ENCODE measurements at regions not wholly inside any gene's neighbourhood (a gene's known extent, or its start where the extent isn't known, plus 50 kb on each side); places are given as distances from the start of the nearest gene placed in this dataset.

DNA sequence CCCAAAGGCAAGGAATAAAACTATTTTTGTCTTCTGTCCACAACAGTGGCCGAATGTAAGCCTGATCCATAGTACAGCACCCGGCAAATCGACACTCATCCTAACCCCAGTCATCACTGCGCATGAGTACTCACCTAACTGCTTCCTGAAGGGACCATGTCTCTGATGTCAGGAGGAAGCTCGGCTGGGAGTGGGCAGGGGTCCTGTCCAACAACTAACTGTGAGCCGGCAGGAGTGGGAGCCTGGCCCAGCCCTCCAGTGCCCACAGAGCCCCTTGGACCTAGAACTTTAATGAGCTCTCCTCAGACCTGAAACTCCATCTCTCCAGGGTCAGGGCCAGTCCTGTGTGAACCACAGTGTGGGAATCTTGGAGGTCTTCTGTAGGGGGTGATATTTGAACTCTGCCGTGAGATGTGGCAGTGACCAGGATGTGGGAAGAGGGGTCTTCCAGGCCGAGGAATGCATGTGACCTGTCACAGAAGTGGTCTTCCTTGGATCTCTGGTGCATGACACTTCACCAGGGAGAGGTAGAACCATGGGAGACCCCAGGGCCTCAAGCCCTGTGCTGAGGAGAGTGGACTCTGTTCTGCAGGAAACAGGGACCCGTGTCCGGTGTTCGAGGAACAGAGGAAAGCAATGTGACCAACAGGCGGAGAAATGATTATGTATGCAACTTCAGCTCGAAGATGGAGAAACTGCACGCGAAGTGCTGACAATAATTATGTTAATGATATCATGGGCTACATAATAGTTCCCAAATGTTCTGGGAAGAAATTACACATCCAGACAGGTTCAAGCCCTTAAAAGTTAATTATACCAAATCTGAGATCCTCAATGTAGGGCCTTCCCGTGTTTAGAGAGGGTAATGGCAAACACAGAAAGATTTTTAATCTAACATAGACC is 240.1 kb upstream of the HDAC4 start:
- no peak for DNase-seq

DNA sequence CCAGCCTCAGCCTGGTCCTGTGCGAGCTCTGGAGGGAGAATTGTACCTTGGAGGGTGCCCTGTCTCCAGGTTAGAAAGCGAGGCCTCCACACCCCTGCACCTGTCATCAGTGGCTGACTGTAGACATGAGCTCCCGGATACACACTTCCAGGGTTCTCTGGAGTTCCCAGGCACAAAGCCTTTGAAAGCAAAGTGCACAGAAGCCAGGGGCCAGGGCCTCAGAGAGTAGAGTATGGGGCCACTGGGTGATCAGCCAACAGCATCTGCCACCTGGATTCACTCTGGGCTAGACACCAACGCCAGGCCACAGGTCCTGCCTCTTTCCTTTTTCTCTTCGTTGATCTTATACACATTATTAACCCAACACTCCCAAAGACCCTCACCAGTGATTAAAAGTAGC is 239.4 kb upstream of the HDAC4 start:
- DNase-seq, result no peak

DNA sequence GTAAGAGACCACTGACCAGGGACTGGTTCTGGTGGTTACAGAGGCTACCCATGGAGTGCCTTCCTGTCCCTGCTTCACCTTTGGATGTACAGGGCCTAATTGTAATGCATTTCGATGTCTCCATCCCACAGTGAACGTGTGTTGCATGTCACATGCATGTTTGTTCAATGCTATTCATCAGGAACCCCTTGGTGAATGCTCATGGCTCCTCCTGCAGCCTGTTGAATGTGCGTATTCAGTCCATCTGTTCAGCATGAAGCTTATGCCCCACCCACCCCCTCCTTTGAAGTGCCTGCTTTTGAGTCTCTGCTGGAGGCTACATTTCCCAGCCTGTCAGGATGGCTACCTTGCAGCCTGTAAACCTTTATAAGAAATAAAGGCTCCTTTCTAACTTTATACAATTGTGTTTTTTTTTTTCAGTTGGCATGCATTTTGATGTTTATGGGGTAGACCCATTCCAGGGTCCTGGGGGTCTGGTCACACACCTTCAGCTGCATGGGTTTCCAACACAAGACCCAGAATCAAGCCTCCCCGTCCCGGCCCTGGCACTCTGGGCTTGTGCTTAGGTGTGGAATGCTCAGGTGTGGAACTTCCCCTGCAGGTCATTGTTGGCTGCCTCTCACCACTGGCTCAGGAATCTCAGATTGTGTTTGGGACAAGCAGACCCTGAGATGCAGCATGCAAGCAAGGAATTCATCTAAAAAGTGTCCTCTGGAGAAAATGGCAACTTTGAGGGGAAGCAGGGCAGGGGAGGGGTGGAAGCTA is 238.8 kb upstream of the HDAC4 start:
- no peak for DNase-seq

DNA sequence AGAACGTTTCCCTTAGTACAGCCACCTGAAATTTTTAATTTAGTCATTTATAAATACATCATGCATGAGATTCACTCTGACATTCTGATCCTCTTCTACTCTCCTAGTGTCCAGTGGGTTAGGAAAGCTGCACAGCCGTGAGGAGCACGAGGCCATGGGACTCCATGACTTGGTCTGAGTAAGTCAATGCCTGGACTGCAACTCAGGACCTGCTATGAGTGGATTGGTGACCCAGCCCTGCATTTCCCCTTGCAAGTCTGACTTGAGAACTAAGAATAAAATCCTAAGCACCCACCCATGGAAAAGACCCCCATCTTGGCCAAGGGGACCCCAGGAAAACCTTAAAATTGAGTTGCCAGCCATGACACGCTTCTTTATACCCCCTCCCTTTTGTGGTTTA is 237.6 kb upstream of the HDAC4 start:
- no peak for DNase-seq

DNA sequence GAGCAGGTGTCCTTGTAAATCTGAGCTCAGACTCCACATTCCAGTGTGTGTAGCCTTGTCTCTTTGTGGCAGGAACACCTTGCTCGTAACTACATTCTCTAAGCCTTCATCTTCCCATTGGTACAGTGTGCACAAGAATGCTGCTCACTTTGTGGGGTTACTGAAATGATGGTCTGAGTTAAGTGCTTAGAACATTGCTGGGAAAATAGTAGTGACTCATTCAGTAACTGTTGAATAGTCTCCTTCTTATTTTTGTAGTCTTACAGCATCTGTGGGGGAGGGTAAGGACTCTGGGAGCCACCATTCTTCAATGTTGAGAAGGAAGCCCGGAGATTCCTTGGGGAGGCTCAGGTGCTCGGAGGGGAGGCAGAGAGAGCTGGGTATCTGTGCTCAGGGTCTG is 236.0 kb upstream of the HDAC4 start:
- DNase-seq, result no peak

DNA sequence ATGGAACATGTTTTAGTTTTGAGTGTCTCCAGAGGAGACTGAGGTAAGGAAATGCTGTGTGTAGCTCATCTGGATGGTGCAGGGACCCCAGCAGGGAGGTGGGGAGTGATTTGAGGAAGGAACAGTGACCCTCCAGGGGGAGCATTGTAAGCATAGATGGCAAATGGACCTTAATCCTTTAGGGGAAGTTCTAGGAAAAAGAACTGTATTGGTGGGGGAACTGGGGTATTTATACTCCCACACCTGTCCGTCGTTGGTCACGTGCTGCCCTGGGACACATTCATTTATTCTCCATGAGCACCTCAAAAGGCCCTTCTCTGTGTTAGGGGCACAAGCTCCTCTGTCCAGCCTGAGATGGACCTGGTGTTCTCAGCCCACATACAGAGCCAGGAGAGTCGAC is 233.9 kb upstream of the HDAC4 start:
- no peak for DNase-seq

DNA sequence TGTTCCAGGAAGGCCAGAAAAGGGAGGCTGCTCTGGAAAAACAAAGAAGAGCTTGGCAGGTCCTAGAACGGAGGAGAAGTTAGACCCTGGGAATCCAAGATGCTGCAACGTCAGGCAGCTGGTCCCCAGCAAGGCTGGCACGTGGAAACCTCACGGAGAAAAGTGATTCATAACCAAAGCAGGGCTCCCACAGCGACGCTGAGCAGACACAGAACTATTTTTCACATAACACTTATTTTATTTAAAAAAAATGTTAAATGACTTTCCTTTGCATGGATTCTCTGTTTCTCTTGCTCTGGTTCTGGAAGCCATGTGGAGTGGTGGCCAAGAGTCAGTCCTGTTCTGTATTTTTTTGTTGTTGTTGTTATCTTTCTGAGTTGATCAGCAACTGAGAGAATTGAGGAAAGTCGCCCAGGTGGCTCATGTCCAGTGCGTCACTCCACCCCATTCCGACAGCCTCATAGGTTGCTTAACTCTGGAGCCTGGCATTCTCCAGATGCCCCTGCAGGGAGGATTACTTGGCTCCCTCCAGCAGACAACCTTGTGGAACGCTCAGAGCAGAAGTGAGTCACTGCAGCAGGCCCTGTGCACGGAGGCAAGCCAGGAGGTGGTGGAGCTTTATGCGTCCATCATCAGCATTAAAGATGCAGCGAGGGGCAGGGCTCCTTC is 229.9 kb upstream of the HDAC4 start:
- no peak for DNase-seq

DNA sequence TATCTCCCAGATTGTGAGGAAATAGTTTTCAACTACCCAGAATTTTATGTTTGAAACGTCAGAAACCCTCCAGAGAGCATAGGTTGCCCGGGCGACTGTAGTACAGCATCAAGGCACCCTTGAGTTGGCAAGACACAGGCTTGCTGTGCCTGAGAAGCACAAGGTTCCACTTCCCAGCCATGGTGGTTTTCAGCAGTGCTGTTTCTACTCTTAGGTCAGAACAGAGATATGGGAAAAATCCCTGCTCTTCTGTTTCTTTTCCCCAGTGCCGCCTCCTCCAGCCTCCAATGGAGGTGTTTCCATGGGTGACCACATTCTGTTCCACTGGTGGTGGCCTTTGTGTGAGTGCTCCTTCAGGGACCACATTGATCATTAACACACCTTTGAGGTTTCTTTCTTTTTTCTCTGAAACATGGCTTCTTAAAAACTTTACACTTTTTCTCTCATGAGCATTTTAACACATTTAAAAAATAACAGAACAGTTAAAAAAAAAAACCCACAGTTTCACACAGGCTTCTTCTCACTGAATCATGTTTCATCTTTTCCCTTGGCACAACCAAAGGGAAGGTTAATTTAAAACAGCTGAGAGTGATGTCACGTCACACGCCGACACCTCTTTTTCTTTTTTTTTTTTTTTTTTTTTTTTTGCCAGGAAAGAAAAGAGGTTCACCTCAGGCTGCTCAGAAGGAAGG is 229.3 kb upstream of the HDAC4 start:
- no peak for DNase-seq

DNA sequence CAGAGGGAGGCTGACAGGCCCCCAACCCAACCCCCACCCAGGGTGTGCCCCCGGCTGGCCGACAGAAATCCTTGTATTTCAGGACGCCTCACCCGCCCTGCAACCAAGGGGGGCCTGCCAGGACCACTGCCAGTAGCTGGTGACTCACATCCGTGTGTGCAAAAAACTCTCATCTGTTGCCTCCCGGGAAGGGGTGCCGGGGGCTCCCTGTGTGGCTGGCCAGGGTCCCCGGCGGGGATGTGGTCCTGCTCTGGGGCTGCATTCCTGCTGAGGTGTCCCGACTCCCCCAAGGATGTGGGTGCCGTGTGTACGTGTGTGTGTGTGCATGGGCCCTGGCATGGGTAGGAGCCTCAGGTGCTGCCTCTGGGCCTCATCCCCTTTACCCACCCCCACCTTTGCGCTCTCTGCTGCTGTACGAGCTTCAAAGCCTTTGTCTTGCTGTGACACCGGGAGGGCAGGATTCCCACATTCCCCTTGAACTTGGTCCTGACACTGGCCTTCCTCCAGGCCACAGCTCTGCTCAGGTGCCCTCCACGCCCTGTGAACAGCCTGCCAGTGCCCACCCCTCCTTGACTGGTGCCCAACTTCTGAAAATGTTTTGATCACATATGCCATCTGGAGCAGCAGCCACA is 226.3 kb upstream of the HDAC4 start:
- DNase-seq, result no peak

DNA sequence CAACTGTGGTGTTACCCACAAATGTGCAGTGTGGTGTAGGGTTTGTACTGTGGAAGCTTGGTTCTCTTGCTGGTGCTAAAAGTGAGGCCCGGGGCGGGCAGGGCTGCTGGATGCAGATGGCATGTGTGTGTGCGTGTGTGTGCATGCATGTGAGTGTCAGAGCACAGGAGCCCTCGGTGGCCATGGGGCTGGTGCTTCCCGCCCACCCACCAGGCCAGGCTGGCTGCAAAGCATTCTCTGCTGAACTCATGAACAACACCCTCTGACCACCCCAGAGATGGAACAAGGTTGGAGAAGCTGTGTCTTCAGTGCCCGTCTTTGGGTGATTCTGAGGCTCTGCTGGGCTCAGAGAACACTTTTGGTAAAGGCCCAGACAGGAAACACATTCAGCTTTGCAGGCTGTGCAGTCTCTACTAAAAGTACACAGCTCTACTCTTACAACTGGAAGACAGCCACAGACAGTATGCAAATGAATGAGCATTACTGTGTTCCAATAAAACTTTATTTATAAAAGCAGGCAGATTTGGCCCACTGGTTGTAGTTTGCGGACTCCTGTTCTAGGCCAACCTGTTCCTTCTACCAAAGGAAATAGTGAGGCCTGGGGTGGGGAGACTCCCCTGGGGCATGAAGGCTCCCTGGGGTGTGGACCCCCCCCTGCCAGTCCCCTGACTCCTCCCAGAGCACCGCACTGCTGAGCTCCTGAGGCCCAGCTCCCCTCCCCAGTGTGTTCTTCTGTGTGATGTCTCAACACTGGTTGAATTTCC is 225.3 kb upstream of the HDAC4 start:
- no peak for DNase-seq

DNA sequence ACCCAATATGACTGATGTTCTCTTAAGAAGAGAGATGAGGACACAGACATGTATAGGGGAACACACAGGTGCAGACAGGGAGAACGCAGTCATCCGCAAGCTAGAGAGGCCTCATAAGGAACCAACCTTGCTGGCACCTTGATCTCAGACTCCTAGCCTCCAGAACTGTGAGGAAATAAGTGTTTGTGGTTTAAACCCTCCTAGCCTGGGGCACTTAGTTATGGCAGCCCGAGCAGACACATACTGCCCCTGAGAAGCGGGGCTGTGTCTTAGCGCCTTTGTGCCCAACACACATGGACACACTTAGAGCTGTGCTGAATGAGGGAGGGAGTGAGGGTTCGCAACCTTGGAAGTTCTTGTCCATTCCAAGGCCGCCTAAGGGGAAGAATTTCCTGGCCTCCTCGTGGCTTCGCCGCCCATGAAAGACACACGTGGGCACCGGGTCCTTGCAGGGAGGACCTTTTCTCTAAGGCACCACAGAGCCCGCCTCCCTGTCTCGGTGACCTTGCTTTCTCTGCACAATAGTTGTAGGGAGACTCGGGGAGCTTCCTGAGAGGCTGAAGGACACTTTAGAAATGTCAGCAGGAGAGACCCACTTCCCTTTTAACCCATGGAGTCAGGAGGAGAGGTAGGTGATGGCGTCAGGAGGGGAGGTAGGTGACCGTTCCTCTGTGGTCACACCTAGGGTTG is 224.5 kb upstream of the HDAC4 start:
- no peak for DNase-seq

DNA sequence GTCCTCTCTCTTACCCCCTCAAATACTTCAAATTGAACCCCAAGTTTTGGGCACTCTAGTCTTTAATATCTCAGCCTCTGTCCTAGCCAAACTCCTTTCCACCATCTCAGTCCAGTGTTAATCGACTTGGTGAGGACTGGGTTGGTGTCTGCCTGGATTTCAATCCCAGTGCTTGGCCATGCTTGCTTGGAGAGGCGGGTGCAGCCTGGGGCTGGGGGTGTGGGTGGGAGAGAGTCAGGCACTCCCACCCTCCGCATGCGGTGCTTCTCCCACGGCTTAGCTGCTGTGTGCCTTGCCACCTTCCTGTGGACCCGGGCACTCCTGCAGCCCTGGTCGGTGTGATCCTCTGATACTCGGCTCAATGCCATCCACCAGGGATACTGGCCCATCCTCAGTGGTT is 220.8 kb upstream of the HDAC4 start:
- no peak for DNase-seq

DNA sequence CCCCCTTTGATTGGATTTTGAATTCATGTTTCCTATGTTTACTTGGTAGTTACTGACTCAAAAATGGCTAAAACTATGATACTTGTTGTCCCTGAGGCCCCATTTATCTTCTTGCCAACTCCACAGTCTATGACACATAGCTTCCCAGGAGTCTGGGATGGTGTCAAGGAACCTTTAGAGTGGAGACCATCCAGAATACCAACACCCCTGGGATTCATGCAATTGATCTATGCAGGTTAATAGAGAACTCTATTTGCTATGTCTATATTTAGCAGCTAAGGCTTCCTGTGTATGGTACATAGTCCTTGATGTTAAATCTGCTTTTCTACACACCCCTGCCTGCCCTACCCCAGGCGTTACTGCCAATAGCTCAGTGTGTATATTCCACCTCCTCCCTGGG is 218.5 kb upstream of the HDAC4 start:
- DNase-seq, result no peak

DNA sequence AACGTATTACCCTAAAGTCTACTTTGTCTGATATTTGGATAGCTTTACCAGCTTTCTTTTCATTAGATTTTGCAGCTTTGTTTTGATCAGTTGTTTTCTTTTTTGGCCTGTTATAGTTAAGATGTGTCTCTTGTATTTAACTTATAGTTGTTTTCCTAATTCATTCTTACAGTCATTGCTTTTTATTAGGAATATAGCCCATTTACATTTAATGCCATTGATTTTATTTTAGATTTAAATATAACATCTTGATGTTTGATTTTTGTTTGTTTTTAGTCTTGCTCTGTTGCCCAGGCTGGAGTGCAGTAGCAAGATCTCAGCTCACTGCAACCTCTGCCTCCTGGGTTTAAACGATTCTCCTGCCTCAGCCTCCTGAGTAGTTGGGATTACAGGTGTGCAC is 215.9 kb upstream of the HDAC4 start:
- no peak for DNase-seq

DNA sequence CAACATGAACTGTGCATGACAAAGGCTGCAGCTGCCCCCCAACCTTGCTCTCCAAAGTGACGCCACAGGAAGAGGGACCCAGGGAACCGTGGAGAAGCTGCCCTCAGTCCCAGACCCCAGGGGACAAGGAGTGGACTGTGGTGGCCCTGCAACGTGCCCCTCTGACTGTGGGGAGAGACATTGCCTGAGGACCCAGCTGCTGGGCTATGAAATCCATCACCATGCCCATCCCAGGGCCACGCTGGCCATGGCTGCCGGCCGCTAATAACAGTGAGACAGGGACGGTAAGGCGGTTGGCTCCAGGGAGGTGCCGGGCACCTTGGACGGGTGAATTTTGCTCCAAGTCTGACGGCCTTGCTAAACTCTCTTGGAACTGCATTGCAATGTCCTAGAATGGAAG is 211.3 kb upstream of the HDAC4 start:
- no peak for DNase-seq

DNA sequence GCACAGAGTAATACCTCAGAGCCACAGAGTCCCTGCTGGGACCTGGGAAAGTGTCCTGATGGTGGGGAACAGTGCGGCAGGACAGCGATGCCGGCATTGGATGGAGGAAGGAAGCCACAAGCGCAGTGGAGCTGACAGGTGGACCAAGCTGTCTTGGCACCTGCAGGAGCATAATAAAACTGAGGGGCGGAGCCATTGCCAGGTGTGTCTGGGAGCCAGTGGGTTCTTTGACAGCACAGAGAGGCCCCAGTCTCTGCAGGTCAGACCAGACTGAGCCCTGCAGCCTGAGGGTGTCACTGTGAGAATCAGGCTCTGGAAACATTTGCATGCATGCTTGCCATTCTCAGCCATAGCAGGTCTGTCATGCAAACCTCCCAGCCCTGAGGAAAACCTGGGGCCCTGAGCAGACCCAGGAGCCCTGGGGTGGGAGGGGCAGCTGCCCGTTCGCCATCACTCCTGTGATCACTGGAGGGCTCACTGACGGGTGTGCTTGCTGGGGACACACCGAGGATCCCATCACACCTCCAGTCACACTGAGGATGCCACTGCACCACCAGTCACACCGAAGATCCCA is 210.5 kb upstream of the HDAC4 start:
- DNase-seq, result no peak

DNA sequence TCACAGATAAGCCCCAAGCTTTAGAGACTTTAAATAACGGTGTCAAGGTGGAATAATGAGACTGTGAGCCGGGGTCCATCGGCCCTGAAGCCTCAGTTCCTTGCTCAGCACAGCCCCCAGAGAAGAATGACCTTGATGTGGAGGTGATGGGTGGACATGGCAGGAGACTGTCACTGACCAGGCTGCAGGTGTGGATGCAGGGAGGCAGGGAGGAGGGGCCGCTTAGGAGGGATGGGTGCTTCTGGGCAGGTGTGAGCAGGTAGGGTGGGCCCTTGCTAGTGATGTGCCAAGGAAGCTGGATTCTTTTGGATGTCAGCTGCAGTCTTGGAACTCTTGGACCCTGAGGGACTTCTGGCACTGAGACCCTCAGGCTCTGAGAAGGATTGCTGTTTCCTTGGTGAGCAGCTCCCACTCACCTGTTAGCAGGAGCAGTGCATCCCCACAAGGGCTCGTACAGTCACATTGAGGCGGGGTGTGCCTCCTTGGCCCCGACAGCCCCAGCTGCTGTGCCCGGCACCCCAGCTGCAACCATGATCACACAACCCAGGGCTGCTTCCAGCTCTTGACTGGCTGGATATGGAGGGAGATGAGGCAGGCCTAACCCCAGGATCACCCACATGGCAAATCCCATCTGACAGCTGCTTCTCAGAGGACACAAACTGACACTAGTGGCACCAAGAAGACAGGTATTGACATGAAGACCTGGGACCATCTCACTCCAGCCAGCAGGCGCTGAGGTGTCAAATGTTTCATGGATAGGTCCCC is 209.8 kb upstream of the HDAC4 start:
- DNase-seq, result no peak

DNA sequence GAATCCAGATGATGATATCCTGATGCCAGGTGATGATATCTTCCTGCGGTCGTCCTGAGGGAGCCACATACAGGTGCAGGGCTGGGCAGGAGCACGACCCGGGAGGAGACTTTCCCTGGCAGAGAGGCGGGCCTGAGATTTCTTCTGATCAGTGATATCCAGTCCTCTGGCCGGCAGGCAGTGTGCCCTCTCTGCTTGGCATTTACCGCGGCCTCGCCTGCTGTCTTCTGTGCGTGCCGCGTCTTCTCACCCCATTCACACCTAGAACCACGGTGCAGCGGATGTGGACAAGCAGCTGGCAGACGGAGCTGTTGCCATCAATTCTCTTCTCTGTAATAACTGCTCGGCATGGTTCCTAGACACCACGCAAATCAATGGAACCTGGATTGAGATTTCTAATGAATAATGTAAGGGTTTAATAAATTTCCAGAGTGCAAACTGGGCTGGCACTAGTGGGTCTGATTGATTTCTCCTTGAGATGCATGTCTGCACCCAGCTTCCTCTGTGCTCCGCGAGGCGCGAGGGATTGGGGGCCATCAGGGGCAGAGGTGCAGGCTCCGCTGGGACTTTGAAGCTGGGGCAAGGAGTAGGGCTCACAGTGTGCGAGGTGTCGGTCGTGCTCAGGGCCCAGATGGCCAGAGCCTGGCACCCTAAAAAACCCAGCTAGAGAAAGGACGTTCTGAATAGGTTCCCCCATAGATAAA is 208.9 kb upstream of the HDAC4 start:
- DNase-seq, result no peak

DNA sequence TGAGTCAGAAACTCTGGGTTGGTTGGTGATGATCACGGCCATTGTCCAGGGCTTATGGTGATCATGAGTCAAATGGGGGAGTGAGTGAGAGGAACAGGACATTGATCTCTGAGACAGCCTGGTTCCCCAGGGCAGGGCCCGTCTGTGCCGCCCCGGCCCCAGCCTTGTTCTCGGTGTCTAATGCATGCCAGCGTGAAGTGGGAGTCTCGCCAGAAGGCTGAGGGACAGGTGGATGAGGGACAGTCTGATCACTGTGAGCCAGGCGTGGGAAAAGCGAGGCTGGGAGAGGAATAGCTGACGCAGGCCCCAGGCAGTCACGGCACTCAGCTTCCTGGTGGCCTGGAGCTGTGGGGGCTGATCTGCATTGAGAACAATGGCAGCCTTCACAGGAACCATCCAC is 208.3 kb upstream of the HDAC4 start:
- DNase-seq, result no peak
